ENCODE measurements at regions not wholly inside any gene's neighbourhood (a gene's known extent, or its start where the extent isn't known, plus 50 kb on each side); places are given as distances from the start of the nearest gene placed in this dataset.

GRCh38 chr18:45488645-45489044 is 126.6 kb upstream of the SLC14A2 start:
- no peak for DNase-seq (ENCODE audit: low read depth, low spot score)
- no peaks in the 10 kb centered on the region for H3K4me1 ChIP-seq (ENCODE audit: control insufficient read depth in 1 of 2, insufficient read depth in 2 of 2, low read length in 2 of 2)
- no peaks in the 10 kb centered on the region for H4K20me1 ChIP-seq (ENCODE audit: insufficient read depth)
- H3K27ac ChIP-seq (ENCODE audit: low read depth, low read length), result no peak overlapping the region
- H3K9ac ChIP-seq (ENCODE audit: low read length), result no peak overlapping the region
- no peak overlapping the region for H2AFZ ChIP-seq (ENCODE audit: low read depth, low read length, poor library complexity, severe bottlenecking)
- no peaks in the 10 kb centered on the region for H3K36me3 ChIP-seq (ENCODE audit: control insufficient read depth in 1 of 2, insufficient read depth in 2 of 2, low read length in 2 of 2)
- POLR2A ChIA-PET, result no interaction called here
- no peak overlapping the region for H3K4me3 ChIP-seq (replicated peaks in 1 of 2; ENCODE audit: low read depth in 1 of 2, low read length in 2 of 2)
- CTCF ChIA-PET, result no interaction called here
- H3K9me3 ChIP-seq (ENCODE audit: control insufficient read depth in 1 of 2, insufficient read depth in 1 of 2, low read depth in 1 of 2, low read length in 2 of 2), result no peaks in the 10 kb centered on the region
- H3K79me2 ChIP-seq (ENCODE audit: insufficient read depth, low read length), result no peaks in the 10 kb centered on the region
- no peak overlapping the region for H3K4me2 ChIP-seq (ENCODE audit: low read length)
- no peak for ATAC-seq
- no peaks in the 10 kb centered on the region; the same call in 1 of the 2 replicates for H3K27me3 ChIP-seq (ENCODE audit: insufficient read depth, low read length)
- RAD21 ChIA-PET (ENCODE audit: low non-redundant PET in 1 of 2, low total read pairs in 2 of 2, uncharacterized antibody in 2 of 2, unreplicated experiment in 2 of 2), result no interaction called here
- no TSS peak for BruUV-seq (replicated peaks)
- no peak for TF ChIP-seq POLR2AphosphoS5 (IDR thresholded peaks at IDR 0.05; ENCODE audit: low read depth, low read length)
- TF ChIP-seq ATF3 (IDR thresholded peaks at IDR 0.05), result no peak
- no peak for TF ChIP-seq CEBPB (IDR thresholded peaks at IDR 0.05; ENCODE audit: low read depth)
- no peak for TF ChIP-seq POLR2A (IDR thresholded peaks at IDR 0.05; ENCODE audit: borderline replicate concordance, extremely low read depth, insufficient read depth, insufficient read length)
- TF ChIP-seq, protein P1, sequence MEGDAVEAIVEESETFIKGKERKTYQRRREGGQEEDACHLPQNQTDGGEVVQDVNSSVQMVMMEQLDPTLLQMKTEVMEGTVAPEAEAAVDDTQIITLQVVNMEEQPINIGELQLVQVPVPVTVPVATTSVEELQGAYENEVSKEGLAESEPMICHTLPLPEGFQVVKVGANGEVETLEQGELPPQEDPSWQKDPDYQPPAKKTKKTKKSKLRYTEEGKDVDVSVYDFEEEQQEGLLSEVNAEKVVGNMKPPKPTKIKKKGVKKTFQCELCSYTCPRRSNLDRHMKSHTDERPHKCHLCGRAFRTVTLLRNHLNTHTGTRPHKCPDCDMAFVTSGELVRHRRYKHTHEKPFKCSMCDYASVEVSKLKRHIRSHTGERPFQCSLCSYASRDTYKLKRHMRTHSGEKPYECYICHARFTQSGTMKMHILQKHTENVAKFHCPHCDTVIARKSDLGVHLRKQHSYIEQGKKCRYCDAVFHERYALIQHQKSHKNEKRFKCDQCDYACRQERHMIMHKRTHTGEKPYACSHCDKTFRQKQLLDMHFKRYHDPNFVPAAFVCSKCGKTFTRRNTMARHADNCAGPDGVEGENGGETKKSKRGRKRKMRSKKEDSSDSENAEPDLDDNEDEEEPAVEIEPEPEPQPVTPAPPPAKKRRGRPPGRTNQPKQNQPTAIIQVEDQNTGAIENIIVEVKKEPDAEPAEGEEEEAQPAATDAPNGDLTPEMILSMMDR (IDR thresholded peaks at IDR 0.05 in 2 of 3, conservative IDR thresholded peaks at IDR 0.05 in 1 of 3; ENCODE audit: borderline replicate concordance in 1 of 3, insufficient read depth in 1 of 3, low read depth in 2 of 3, low read length in 2 of 3), result no peak
- no peak for TF ChIP-seq FOSL1 (IDR thresholded peaks at IDR 0.05; ENCODE audit: low read depth)
- TF ChIP-seq ZBTB33 (IDR thresholded peaks at IDR 0.05; ENCODE audit: extremely low read depth, insufficient replicate concordance, low read length), result no peak
- no peak for TF ChIP-seq CBX3 (IDR thresholded peaks at IDR 0.05; ENCODE audit: low read depth)
- TF ChIP-seq ZNF274 (IDR thresholded peaks at IDR 0.05; ENCODE audit: low read depth, low read length), result no peak
- no peak for TF ChIP-seq TCF7L2 (IDR thresholded peaks at IDR 0.05; ENCODE audit: borderline replicate concordance, extremely low read depth, insufficient read depth, insufficient read length)
- no peak for TF ChIP-seq SRF (IDR thresholded peaks at IDR 0.05; ENCODE audit: low read depth)
- no peak for TF ChIP-seq REST (IDR thresholded peaks at IDR 0.05; ENCODE audit: low read depth)
- TF ChIP-seq SIN3A (IDR thresholded peaks at IDR 0.05; ENCODE audit: low read depth), result no peak
- TF ChIP-seq MAX (IDR thresholded peaks at IDR 0.05), result no peak
- no peak for TF ChIP-seq RAD21 (IDR thresholded peaks at IDR 0.05; ENCODE audit: low read depth)
- TF ChIP-seq EGR1 (IDR thresholded peaks at IDR 0.05; ENCODE audit: low read depth), result no peak
- no peak for TF ChIP-seq ZFX (IDR thresholded peaks at IDR 0.05)
- TF ChIP-seq EZH2phosphoT487 (IDR thresholded peaks at IDR 0.05; ENCODE audit: borderline replicate concordance), result no peak
- TF ChIP-seq SP1 (IDR thresholded peaks at IDR 0.05; ENCODE audit: low read depth), result no peak
- no peaks in the 10 kb centered on the region for H3K9me2 ChIP-seq (ENCODE audit: insufficient read depth)
- intact Hi-C loops (cut with micrococcal nuclease), result no loop called here
